Fibroblast of peridontal ligament (primary cell): ENCODE measurements at regions not wholly inside any gene's neighbourhood (a gene's known extent, or its start where the extent isn't known, plus 50 kb on each side); places are given as distances from the start of the nearest gene placed in this dataset.
"Not testable (repeated sequence)": the region's sequence is repeated elsewhere in the genome, so short reads cannot be mapped to it uniquely, and the experiment has no call there.

Source experiments
- DNase-seq: peaks from one replicate; pipeline ENCODE4 v3.0.0-alpha.2; 2010; ENCODE audit errors: extremely low read depth

GRCh38 chr17:83018658-83019193, 60.7 kb upstream of the METRNL start:
- DNase-seq: no peak

DNA sequence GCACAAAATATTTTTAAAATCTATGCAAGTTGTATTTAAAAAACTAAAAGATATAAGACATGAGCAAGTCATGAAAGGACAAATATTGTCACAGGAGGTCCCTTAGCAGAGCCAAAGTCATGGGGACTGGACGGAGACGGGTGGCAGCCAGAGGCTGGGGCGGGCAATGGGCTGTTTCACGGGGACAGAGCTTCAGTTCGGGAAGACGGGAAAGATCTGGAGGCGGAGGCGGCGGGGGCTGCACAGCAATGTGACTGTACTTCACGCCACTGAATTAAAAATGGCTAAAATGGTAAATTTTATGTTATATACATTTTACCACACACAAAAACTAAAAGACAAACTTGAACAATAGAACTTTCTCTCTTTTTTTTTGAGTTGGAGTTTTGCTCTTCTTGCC, 60.0 kb upstream of the METRNL start:
- DNase-seq: no peak

DNA sequence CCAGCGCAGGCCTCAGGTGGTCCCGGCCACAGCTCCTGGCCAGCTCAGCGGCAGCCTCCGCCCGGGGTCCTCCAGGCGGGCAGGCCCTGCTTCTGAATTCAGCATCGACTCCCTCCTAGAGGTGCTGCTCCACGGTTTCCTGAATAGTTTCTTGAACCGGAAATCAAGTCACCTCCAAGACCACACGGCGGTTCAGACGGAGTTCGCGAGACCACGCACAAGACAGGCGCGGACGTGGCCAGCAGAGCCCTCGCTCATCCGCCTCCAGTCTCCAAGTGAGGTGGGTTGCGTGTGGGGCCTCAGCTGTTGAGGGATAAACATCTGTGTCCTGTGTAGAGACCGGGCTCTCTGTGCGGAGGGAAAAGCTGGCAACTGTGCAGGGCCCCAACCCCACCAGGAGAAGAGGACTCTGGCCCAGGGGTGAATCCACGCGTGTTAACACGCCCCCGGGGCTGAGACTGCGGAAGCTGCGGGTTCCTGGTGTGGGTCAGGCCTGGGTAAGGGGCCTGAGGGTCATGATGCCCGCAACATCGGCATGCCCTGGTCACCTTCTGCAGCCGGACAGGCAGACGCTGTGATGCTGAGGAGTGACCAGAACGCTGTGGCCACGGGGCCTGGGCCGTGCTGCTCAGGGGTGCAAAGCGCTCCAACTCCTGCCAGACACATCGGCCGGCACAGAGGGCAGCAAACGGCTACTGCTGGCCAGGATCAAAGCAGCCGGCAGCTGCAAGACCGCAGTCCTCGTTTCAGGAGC, 55.0 kb upstream of the METRNL start:
- DNase-seq: no peak

- DNase-seq: no peak
Observed at GRCh38 chr17:83025636-83026280, 53.7 kb upstream of the METRNL start.

DNA sequence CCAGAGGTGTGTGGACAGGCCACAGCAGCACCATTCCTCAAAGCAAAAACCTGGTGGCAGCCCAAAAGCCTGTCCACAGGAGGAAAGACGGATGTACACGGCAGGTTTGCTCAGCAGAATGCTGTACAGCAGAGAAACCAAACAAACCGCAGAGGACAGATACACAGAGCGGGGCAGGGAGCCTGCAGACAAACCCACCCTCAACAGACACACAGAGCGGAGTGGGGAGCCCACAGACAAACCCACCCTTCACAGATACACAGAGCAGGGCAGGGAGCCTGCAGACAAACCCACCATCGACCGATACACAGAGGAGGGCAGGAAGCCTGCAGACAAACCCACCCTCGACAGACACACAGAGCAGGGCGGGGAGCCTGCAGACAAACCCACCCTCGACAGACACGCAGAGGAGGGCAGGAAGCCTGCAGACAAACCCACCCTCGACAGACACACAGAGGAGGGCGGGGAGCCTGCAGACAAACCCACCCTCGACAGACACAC, 53.0 kb upstream of the METRNL start:
- no peak for DNase-seq

DNA sequence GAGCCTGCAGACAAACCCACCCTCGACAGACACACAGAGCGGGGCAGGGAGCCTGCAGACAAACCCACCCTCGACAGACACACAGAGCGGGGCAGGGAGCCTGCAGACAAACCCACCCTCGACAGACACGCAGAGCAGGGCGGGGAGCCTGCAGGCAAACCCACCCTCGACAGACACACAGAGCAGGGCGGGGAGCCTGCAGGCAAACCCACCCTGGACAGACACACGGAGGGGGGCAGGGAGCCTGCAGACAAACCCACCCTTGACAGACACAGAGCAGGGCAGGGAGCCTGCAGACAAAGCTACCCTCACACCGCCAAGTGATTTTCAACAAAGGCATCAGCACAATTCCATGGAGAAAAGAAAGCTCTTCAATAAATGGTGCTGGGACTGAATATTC, 52.5 kb upstream of the METRNL start:
- DNase-seq: not testable (repeated sequence)

- no peak for DNase-seq
Observed at GRCh38 chr17:83028851-83029250, 50.6 kb upstream of the METRNL start.

GRCh38 chr17:83029571-83029970, 49.8 kb upstream of the METRNL start:
- DNase-seq: no peak
